NCI-H187 (cell line): ENCODE measurements at regions not wholly inside any gene's neighbourhood (a gene's known extent, or its start where the extent isn't known, plus 50 kb on each side); places are given as distances from the start of the nearest gene placed in this dataset.
"Not testable (repeated sequence)": the region's sequence is repeated elsewhere in the genome, so short reads cannot be mapped to it uniquely, and the experiment has no call there.

ENCODE experiments used
- DNase-seq, 2 experiments: peaks; one replicate each; lab custom pipeline; 2025; lab: John Stamatoyannopoulos, UW

GRCh38 chr3:59254976-59255375 is 205.2 kb upstream of the CFAP20DC start:
- DNase-seq = no peak

- DNase-seq = no peak
Measured at GRCh38 chr3:59254433-59254832, 204.6 kb upstream of the CFAP20DC start.

GRCh38 chr3:59253523-59253922 is 203.7 kb upstream of the CFAP20DC start:
- no peak for DNase-seq

GRCh38 chr3:59251869-59252268 is 202.0 kb upstream of the CFAP20DC start:
- no peak for DNase-seq

- no peak for DNase-seq
Measured at GRCh38 chr3:59250600-59250999, 200.8 kb upstream of the CFAP20DC start.

- no peak for DNase-seq
Measured at GRCh38 chr3:59249698-59250361, 200.0 kb upstream of the CFAP20DC start.

GRCh38 chr3:59249004-59249403 is 199.2 kb upstream of the CFAP20DC start:
- no peak for DNase-seq

- DNase-seq = no peak
Measured at GRCh38 chr3:59247402-59247841, 197.6 kb upstream of the CFAP20DC start.

GRCh38 chr3:59246719-59247401 is 197.0 kb upstream of the CFAP20DC start:
- DNase-seq = no peak

- no peak for DNase-seq
Measured at GRCh38 chr3:59245859-59246501, 196.2 kb upstream of the CFAP20DC start.

- DNase-seq = no peak
Measured at GRCh38 chr3:59245300-59245858, 195.6 kb upstream of the CFAP20DC start.

GRCh38 chr3:59244343-59244742 is 194.5 kb upstream of the CFAP20DC start:
- no peak for DNase-seq

- no peak for DNase-seq
Measured at GRCh38 chr3:59243476-59243875, 193.7 kb upstream of the CFAP20DC start.

GRCh38 chr3:59240666-59241255 is 190.9 kb upstream of the CFAP20DC start:
- no peak for DNase-seq

- no peak for DNase-seq
Measured at GRCh38 chr3:59237121-59237520, 187.3 kb upstream of the CFAP20DC start.

GRCh38 chr3:59235634-59236012 is 185.8 kb upstream of the CFAP20DC start:
- no peak for DNase-seq

- DNase-seq = no peak
Measured at GRCh38 chr3:59234884-59235633, 185.2 kb upstream of the CFAP20DC start.

GRCh38 chr3:59230379-59230778 is 180.6 kb upstream of the CFAP20DC start:
- DNase-seq = not testable (repeated sequence)

- DNase-seq = no peak
Measured at GRCh38 chr3:59213860-59214259, 164.0 kb upstream of the CFAP20DC start.

- no peak for DNase-seq
Measured at GRCh38 chr3:59212128-59212779, 162.4 kb upstream of the CFAP20DC start.

- no peak for DNase-seq
Measured at GRCh38 chr3:59210260-59210659, 160.4 kb upstream of the CFAP20DC start.
